Cardiac muscle cell (in vitro differentiated cells and primary cell): ENCODE measurements at regions not wholly inside any gene's neighbourhood (a gene's known extent, or its start where the extent isn't known, plus 50 kb on each side); places are given as distances from the start of the nearest gene placed in this dataset.

Experiments used
- DNase-seq, 2 donors: peaks; one replicate each; pipeline versions ENCODE4 v3.0.0 to v3.0.0-alpha.2; 2010 to 2017; ENCODE audit warnings: low read depth in 1 of 2, low spot score in 1 of 2
- H3K27ac ChIP-seq: fragments of 200-600 bp; sonication (generic); 2 replicates; pipeline ENCODE4 v1.5.1; 2016
- H3K27me3 ChIP-seq: fragments of 200-600 bp; sonication (generic); 2 replicates; pipeline ENCODE4 v1.6.0; 2016; ENCODE audit warnings: control low read depth
- H3K36me3 ChIP-seq: fragments of 200-600 bp; sonication (generic); 2 replicates; pipeline ENCODE4 v1.5.1; 2016; ENCODE audit warnings: control low read depth
- H3K4me1 ChIP-seq: fragments of 200-600 bp; sonication (generic); 2 replicates; pipeline ENCODE4 v1.8.1; 2017; ENCODE audit warnings: low read depth, mild to moderate bottlenecking, mixed run types
- H3K4me3 ChIP-seq: fragments of 200-600 bp; sonication (generic); 2 replicates; pipeline ENCODE4 v1.5.1; 2016; ENCODE audit warnings: mild to moderate bottlenecking
- H3K9me3 ChIP-seq: fragments of 200-600 bp; sonication (generic); 2 replicates; pipeline ENCODE4 v1.5.1; 2017; ENCODE audit warnings: low read depth, mild to moderate bottlenecking, control low read depth
- CTCF ChIP-seq: IDR thresholded peaks from 2 replicates; pipeline ENCODE4 v1.5.1; 2012; ENCODE audit warnings: low read depth, mild to moderate bottlenecking, low read length

GRCh38 chr4:188680667-188681063 lies 541.4 kb downstream of the TRIML1 start:
- H3K27ac ChIP-seq, result no peak overlapping the region
- H3K36me3 ChIP-seq, result no peaks in the 10 kb centered on the region
- DNase-seq, result no peak
- H3K9me3 ChIP-seq, result no peaks in the 10 kb centered on the region
- no peaks in the 10 kb centered on the region for H3K4me1 ChIP-seq
- H3K27me3 ChIP-seq, result no peaks in the 10 kb centered on the region
- no peak for TF ChIP-seq CTCF
- H3K4me3 ChIP-seq, result no peak overlapping the region

GRCh38 chr4:188682321-188682720 lies 543.1 kb downstream of the TRIML1 start:
- Histone ChIP-seq H3K9me3 (no peaks in the 10 kb centered on the region), H3K27me3 (no peaks in the 10 kb centered on the region), H3K27ac (no peak overlapping the region), H3K4me1 (no peaks in the 10 kb centered on the region), H3K36me3 (no peaks in the 10 kb centered on the region), H3K4me3 (no peak overlapping the region)
- no peak for DNase-seq
- no peak for TF ChIP-seq CTCF

- H3K4me3 ChIP-seq, result no peak overlapping the region
- no peaks in the 10 kb centered on the region for H3K27me3 ChIP-seq
- H3K27ac ChIP-seq, result no peak overlapping the region
- H3K4me1 ChIP-seq, result no peaks in the 10 kb centered on the region
- TF ChIP-seq CTCF, result no peak
- no peaks in the 10 kb centered on the region for H3K9me3 ChIP-seq
- H3K36me3 ChIP-seq, result no peaks in the 10 kb centered on the region
- no peak for DNase-seq
Observed at GRCh38 chr4:188683571-188683970, 544.3 kb downstream of the TRIML1 start.

- Histone ChIP-seq H3K4me3 (no peak overlapping the region), H3K27ac (no peak overlapping the region), H3K4me1 (no peaks in the 10 kb centered on the region), H3K9me3 (no peaks in the 10 kb centered on the region), H3K36me3 (no peaks in the 10 kb centered on the region), H3K27me3 (no peaks in the 10 kb centered on the region)
- no peak for TF ChIP-seq CTCF
- DNase-seq, result no peak
Observed at GRCh38 chr4:188688956-188689355, 549.7 kb downstream of the TRIML1 start.

- no peaks in the 10 kb centered on the region for H3K27me3 ChIP-seq
- no peak for DNase-seq
Observed at GRCh38 chr4:188691811-188692210, 552.6 kb downstream of the TRIML1 start.

More at GRCh38 chr4:188691811-188692210, 552.6 kb downstream of the TRIML1 start:
- H3K36me3 ChIP-seq, result no peaks in the 10 kb centered on the region
- no peak overlapping the region for H3K27ac ChIP-seq
- H3K9me3 ChIP-seq, result no peaks in the 10 kb centered on the region
- H3K4me3 ChIP-seq, result no peak overlapping the region
- TF ChIP-seq CTCF, result no peak
- H3K4me1 ChIP-seq, result no peaks in the 10 kb centered on the region
